ENCODE measurements at regions not wholly inside any gene's neighbourhood (a gene's known extent, or its start where the extent isn't known, plus 50 kb on each side); places are given as distances from the start of the nearest gene placed in this dataset.

DNA sequence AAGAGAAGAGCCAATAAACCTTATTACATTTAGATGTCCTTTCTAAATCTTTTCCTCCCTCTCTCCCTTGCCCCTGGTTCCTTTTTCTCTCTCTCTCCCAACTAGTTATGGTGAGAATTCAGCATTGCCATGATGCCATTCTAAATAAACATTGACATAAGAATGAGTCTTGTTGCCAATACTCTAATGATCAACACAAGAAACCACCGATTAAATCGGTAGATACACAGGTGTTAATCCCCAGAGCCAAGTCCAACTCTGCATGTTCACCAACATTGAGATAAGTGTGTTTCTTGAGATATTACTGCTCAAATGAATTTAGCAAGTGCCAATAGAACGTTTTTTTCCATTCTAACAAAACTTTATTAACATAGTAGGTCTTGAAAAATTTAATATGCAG lies 412.1 kb downstream of the KCNJ2 start:
- peaks cover 9% of the 10 kb centered on the region for H3K9me3 Mint-ChIP-seq
- H3K36me3 Mint-ChIP-seq (ENCODE audit: low read depth), result peaks cover 8% of the 10 kb centered on the region
- H3K27me3 Mint-ChIP-seq (ENCODE audit: insufficient read depth, low read depth, poor library complexity), result peaks cover 2% of the 10 kb centered on the region
- Histone ChIP-seq H3K27ac (ENCODE audit: low read depth) (no peak overlapping the region), H3K4me1 (ENCODE audit: insufficient read depth) (no peaks in the 10 kb centered on the region), H3F3A (replicated peaks; ENCODE audit: low read depth) (no peaks in the 10 kb centered on the region), H4K20me1 (replicated peaks; ENCODE audit: insufficient read depth) (no peaks in the 10 kb centered on the region), H2AFZ (no peak overlapping the region), H3K9me2 (ENCODE audit: insufficient read depth) (0 out of 2 replicates have a peak, but pooled peaks cover 4% of the 10 kb centered on the region), H3K4me3 (no peak overlapping the region), H3K27me3 (ENCODE audit: insufficient read depth) (no peaks in the 10 kb centered on the region), H3K4me2 (no peak overlapping the region), H3K36me3 (ENCODE audit: insufficient read depth) (no peaks in the 10 kb centered on the region), H3K79me2 (replicated peaks; ENCODE audit: insufficient read depth) (no peaks in the 10 kb centered on the region)
- H3K4me3 Mint-ChIP-seq, result no peak overlapping the region
- H3K27ac Mint-ChIP-seq, result no peak overlapping the region
- ATAC-seq (no peak), DNase-seq (ENCODE audit: low spot score) (no peak)
- H3K4me1 Mint-ChIP-seq, result no peaks in the 10 kb centered on the region; the same call in 1 of the 3 replicates
- TF ChIP-seq, protein P1, sequence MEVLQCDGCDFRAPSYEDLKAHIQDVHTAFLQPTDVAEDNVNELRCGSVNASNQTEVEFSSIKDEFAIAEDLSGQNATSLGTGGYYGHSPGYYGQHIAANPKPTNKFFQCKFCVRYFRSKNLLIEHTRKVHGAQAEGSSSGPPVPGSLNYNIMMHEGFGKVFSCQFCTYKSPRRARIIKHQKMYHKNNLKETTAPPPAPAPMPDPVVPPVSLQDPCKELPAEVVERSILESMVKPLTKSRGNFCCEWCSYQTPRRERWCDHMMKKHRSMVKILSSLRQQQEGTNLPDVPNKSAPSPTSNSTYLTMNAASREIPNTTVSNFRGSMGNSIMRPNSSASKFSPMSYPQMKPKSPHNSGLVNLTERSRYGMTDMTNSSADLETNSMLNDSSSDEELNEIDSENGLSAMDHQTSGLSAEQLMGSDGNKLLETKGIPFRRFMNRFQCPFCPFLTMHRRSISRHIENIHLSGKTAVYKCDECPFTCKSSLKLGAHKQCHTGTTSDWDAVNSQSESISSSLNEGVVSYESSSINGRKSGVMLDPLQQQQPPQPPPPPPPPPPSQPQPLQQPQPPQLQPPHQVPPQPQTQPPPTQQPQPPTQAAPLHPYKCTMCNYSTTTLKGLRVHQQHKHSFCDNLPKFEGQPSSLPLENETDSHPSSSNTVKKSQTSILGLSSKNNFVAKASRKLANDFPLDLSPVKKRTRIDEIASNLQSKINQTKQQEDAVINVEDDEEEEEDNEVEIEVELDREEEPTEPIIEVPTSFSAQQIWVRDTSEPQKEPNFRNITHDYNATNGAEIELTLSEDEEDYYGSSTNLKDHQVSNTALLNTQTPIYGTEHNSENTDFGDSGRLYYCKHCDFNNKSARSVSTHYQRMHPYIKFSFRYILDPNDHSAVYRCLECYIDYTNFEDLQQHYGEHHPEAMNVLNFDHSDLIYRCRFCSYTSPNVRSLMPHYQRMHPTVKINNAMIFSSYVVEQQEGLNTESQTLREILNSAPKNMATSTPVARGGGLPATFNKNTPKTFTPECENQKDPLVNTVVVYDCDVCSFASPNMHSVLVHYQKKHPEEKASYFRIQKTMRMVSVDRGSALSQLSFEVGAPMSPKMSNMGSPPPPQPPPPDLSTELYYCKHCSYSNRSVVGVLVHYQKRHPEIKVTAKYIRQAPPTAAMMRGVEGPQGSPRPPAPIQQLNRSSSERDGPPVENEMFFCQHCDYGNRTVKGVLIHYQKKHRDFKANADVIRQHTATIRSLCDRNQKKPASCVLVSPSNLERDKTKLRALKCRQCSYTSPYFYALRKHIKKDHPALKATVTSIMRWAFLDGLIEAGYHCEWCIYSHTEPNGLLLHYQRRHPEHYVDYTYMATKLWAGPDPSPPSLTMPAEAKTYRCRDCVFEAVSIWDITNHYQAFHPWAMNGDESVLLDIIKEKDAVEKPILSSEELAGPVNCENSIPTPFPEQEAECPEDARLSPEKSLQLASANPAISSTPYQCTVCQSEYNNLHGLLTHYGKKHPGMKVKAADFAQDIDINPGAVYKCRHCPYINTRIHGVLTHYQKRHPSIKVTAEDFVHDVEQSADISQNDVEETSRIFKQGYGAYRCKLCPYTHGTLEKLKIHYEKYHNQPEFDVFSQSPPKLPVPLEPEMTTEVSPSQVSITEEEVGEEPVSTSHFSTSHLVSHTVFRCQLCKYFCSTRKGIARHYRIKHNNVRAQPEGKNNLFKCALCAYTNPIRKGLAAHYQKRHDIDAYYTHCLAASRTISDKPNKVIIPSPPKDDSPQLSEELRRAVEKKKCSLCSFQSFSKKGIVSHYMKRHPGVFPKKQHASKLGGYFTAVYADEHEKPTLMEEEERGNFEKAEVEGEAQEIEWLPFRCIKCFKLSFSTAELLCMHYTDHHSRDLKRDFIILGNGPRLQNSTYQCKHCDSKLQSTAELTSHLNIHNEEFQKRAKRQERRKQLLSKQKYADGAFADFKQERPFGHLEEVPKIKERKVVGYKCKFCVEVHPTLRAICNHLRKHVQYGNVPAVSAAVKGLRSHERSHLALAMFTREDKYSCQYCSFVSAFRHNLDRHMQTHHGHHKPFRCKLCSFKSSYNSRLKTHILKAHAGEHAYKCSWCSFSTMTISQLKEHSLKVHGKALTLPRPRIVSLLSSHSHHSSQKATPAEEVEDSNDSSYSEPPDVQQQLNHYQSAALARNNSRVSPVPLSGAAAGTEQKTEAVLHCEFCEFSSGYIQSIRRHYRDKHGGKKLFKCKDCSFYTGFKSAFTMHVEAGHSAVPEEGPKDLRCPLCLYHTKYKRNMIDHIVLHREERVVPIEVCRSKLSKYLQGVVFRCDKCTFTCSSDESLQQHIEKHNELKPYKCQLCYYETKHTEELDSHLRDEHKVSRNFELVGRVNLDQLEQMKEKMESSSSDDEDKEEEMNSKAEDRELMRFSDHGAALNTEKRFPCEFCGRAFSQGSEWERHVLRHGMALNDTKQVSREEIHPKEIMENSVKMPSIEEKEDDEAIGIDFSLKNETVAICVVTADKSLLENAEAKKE (CRISPR knock-in tag; IDR thresholded peaks at IDR 0.05), result no peak
- TF ChIP-seq, protein P2, sequence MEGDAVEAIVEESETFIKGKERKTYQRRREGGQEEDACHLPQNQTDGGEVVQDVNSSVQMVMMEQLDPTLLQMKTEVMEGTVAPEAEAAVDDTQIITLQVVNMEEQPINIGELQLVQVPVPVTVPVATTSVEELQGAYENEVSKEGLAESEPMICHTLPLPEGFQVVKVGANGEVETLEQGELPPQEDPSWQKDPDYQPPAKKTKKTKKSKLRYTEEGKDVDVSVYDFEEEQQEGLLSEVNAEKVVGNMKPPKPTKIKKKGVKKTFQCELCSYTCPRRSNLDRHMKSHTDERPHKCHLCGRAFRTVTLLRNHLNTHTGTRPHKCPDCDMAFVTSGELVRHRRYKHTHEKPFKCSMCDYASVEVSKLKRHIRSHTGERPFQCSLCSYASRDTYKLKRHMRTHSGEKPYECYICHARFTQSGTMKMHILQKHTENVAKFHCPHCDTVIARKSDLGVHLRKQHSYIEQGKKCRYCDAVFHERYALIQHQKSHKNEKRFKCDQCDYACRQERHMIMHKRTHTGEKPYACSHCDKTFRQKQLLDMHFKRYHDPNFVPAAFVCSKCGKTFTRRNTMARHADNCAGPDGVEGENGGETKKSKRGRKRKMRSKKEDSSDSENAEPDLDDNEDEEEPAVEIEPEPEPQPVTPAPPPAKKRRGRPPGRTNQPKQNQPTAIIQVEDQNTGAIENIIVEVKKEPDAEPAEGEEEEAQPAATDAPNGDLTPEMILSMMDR (conservative IDR thresholded peaks at IDR 0.05; ENCODE audit: low read depth in 2 of 2), result no peak
- no peak for TF ChIP-seq POLR2AphosphoS5 (IDR thresholded peaks at IDR 0.05; ENCODE audit: low read depth)
- no peak for TF ChIP-seq JUNB (IDR thresholded peaks at IDR 0.05; ENCODE audit: unreplicated experiment)
- no peak for TF ChIP-seq EZH2phosphoT487 (IDR thresholded peaks at IDR 0.05; ENCODE audit: unreplicated experiment)
- TF ChIP-seq ZNF331 (CRISPR knock-in tag; IDR thresholded peaks at IDR 0.05; ENCODE audit: low read depth), result no peak
- no peak for TF ChIP-seq EZH2 (IDR thresholded peaks at IDR 0.05; ENCODE audit: low read depth, unreplicated experiment)
- no peak for TF ChIP-seq ZNF114 (CRISPR knock-in tag; IDR thresholded peaks at IDR 0.05)
- TF ChIP-seq, protein P3, sequence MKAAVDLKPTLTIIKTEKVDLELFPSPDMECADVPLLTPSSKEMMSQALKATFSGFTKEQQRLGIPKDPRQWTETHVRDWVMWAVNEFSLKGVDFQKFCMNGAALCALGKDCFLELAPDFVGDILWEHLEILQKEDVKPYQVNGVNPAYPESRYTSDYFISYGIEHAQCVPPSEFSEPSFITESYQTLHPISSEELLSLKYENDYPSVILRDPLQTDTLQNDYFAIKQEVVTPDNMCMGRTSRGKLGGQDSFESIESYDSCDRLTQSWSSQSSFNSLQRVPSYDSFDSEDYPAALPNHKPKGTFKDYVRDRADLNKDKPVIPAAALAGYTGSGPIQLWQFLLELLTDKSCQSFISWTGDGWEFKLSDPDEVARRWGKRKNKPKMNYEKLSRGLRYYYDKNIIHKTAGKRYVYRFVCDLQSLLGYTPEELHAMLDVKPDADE (IDR thresholded peaks at IDR 0.05), result no peak
- TF ChIP-seq, protein P4, sequence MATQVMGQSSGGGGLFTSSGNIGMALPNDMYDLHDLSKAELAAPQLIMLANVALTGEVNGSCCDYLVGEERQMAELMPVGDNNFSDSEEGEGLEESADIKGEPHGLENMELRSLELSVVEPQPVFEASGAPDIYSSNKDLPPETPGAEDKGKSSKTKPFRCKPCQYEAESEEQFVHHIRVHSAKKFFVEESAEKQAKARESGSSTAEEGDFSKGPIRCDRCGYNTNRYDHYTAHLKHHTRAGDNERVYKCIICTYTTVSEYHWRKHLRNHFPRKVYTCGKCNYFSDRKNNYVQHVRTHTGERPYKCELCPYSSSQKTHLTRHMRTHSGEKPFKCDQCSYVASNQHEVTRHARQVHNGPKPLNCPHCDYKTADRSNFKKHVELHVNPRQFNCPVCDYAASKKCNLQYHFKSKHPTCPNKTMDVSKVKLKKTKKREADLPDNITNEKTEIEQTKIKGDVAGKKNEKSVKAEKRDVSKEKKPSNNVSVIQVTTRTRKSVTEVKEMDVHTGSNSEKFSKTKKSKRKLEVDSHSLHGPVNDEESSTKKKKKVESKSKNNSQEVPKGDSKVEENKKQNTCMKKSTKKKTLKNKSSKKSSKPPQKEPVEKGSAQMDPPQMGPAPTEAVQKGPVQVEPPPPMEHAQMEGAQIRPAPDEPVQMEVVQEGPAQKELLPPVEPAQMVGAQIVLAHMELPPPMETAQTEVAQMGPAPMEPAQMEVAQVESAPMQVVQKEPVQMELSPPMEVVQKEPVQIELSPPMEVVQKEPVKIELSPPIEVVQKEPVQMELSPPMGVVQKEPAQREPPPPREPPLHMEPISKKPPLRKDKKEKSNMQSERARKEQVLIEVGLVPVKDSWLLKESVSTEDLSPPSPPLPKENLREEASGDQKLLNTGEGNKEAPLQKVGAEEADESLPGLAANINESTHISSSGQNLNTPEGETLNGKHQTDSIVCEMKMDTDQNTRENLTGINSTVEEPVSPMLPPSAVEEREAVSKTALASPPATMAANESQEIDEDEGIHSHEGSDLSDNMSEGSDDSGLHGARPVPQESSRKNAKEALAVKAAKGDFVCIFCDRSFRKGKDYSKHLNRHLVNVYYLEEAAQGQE (IDR thresholded peaks at IDR 0.05; ENCODE audit: unreplicated experiment), result no peak
- TF ChIP-seq CREB1 (CRISPR knock-in tag; IDR thresholded peaks at IDR 0.05; ENCODE audit: low read depth), result no peak
- no peak for TF ChIP-seq NANOG (IDR thresholded peaks at IDR 0.05; ENCODE audit: borderline replicate concordance)
- no peak for TF ChIP-seq STAT1 (IDR thresholded peaks at IDR 0.05; ENCODE audit: unreplicated experiment)

Data from GM23338 (cell line).